ENCODE measurements at regions not wholly inside any gene's neighbourhood (a gene's known extent, or its start where the extent isn't known, plus 50 kb on each side); places are given as distances from the start of the nearest gene placed in this dataset.

GRCh38 chr5:174337276-174338184 is 292.0 kb downstream of the NSG2 start:
- intact Hi-C loops (cut with micrococcal nuclease; ENCODE audit: unreplicated experiment), result no loop called here
- Histone ChIP-seq H3K4me3 (ENCODE audit: low read depth in 2 of 2, low read length in 2 of 2) (no peak overlapping the region), H3K36me3 (ENCODE audit: control insufficient read depth, insufficient read depth, low read length) (no peaks in the 10 kb centered on the region), H3K27ac (ENCODE audit: low read length) (no peak overlapping the region), H3K9me3 (ENCODE audit: control insufficient read depth, insufficient read depth, low read depth, low read length) (no peaks in the 10 kb centered on the region), H3K27me3 (ENCODE audit: control insufficient read depth, insufficient read depth, low read length) (peaks cover 13% of the 10 kb centered on the region), H3K4me1 (ENCODE audit: control insufficient read depth, insufficient read depth, low read length) (peaks cover 2% of the 10 kb centered on the region; the same call in 1 of the 2 replicates)
- in situ Hi-C loops (cut with HindIII; ENCODE audit: low pct_unique_long_range_greater_than_20kb, low sequenced_read_pairs), result no loop called here
- TF ChIP-seq CTCF (IDR thresholded peaks at IDR 0.05), result no peak
- no peak for TF ChIP-seq REST (IDR thresholded peaks at IDR 0.05; ENCODE audit: insufficient read depth in 1 of 2, low read depth in 2 of 2, low read length in 1 of 2)
- TF ChIP-seq SIN3A (IDR thresholded peaks at IDR 0.05; ENCODE audit: borderline replicate concordance, insufficient read depth, low read depth, low read length), result no peak
- no peak for TF ChIP-seq TCF7L2 (IDR thresholded peaks at IDR 0.05; ENCODE audit: low read depth, low read length)
- no peak for TF ChIP-seq POLR2AphosphoS5 (IDR thresholded peaks at IDR 0.05; ENCODE audit: low read depth, low read length)
- DNase-seq (ENCODE audit: low read depth, low spot score) (no peak), ATAC-seq (no peak)
- no TSS peak for BruUV-seq (replicated peaks)
- CTCF ChIA-PET, result no interaction called here
- POLR2A ChIA-PET, result interaction anchor here (0.6 kb wide), 1 partner anchor 88 kb away, joined by 5 read pairs; no protein-coding TSS in a partner anchor

- no peaks in the 10 kb centered on the region for H3K36me3 ChIP-seq (ENCODE audit: control insufficient read depth, insufficient read depth, low read length)
- intact Hi-C loops (cut with micrococcal nuclease; ENCODE audit: unreplicated experiment) (no loop called here), in situ Hi-C loops (cut with HindIII; ENCODE audit: low pct_unique_long_range_greater_than_20kb, low sequenced_read_pairs) (no loop called here)
- no peak overlapping the region for H3K27ac ChIP-seq (ENCODE audit: low read length)
- ATAC-seq (no peak), DNase-seq (ENCODE audit: low read depth, low spot score) (no peak)
- H3K9me3 ChIP-seq (ENCODE audit: control insufficient read depth, insufficient read depth, low read depth, low read length), result no peaks in the 10 kb centered on the region
- CTCF ChIA-PET, result no interaction called here
- no peak overlapping the region for H3K4me3 ChIP-seq (ENCODE audit: low read depth in 2 of 2, low read length in 2 of 2)
- peaks cover 13% of the 10 kb centered on the region for H3K27me3 ChIP-seq (ENCODE audit: control insufficient read depth, insufficient read depth, low read length)
- no TSS peak for BruUV-seq (replicated peaks)
- H3K4me1 ChIP-seq (ENCODE audit: control insufficient read depth, insufficient read depth, low read length), result peaks cover 2% of the 10 kb centered on the region; the same call in 1 of the 2 replicates
- TF ChIP-seq SIN3A (IDR thresholded peaks at IDR 0.05; ENCODE audit: borderline replicate concordance, insufficient read depth, low read depth, low read length), result no peak
- TF ChIP-seq TCF7L2 (IDR thresholded peaks at IDR 0.05; ENCODE audit: low read depth, low read length), result no peak
- no peak for TF ChIP-seq REST (IDR thresholded peaks at IDR 0.05; ENCODE audit: insufficient read depth in 1 of 2, low read depth in 2 of 2, low read length in 1 of 2)
- no peak for TF ChIP-seq POLR2AphosphoS5 (IDR thresholded peaks at IDR 0.05; ENCODE audit: low read depth, low read length)
- no peak for TF ChIP-seq CTCF (IDR thresholded peaks at IDR 0.05)
- POLR2A ChIA-PET, result no interaction called here
Measured at GRCh38 chr5:174338185-174339010, 292.9 kb downstream of the NSG2 start.

Measured in Panc1 (cell line).